K562 (cell line): ENCODE measurements at regions not wholly inside any gene's neighbourhood (a gene's known extent, or its start where the extent isn't known, plus 50 kb on each side); places are given as distances from the start of the nearest gene placed in this dataset.

Source experiments
- C11orf30 ChIP-seq: fragments of 450-650 bp; IDR thresholded peaks from 2 replicates; pipeline ENCODE4 v1.6.1; 2016; ENCODE audit warnings: low read depth, mild to moderate bottlenecking
- CBFA2T3 ChIP-seq: fragments of 450-650 bp; IDR thresholded peaks from 2 replicates; pipeline ENCODE4 v1.6.1; 2017
- DMBX1 ChIP-seq: fragments of 250-450 bp; sonication (Bioruptor Pico); IDR thresholded peaks from 2 replicates; pipeline ENCODE4 v1.8.0; 2022; ENCODE audit warnings: inconsistent platforms, mild to moderate bottlenecking, moderate library complexity, borderline replicate concordance
- FOXA1 ChIP-seq: fragments of 450-650 bp; IDR thresholded peaks from 2 replicates; pipeline ENCODE4 v1.6.1; 2016; ENCODE audit warnings: mild to moderate bottlenecking, borderline replicate concordance
- GATAD2A ChIP-seq: fragments of 450-650 bp; IDR thresholded peaks from 2 replicates; pipeline ENCODE4 v1.6.1; 2017
- HDAC3 ChIP-seq: fragments of 450-650 bp; IDR thresholded peaks from 2 replicates; pipeline ENCODE4 v1.6.1; 2018; ENCODE audit warnings: borderline replicate concordance, mild to moderate bottlenecking, moderate library complexity; ENCODE audit not compliant: partially characterized antibody
- NCOA2 ChIP-seq, 2 experiments: fragments of 450-650 bp; IDR thresholded peaks; 2 replicates each; pipeline ENCODE4 v1.6.1; 2018; ENCODE audit warnings: mild to moderate bottlenecking in 2 of 2, moderate library complexity in 1 of 2; ENCODE audit not compliant: partially characterized antibody in 2 of 2
- NEUROD1 ChIP-seq: fragments of 150-350 bp; IDR thresholded peaks from 2 replicates; pipeline ENCODE4 v1.6.1; 2014; ENCODE audit warnings: borderline replicate concordance, low read length, low read depth; ENCODE audit not compliant: partially characterized antibody
- RUNX1 ChIP-seq: sonication (generic); IDR thresholded peaks from 2 replicates; pipeline ENCODE4 v1.6.1; 2016; ENCODE audit warnings: antibody characterized with exemption, low read depth
- SETDB1 ChIP-seq: IDR thresholded peaks from one replicate; pipeline ENCODE4 v1.6.1; 2012; ENCODE audit warnings: low read length, control low read depth, inconsistent platforms
- TCF3 ChIP-seq: sonication (generic); formaldehyde crosslinking; IDR thresholded peaks from 2 replicates; pipeline ENCODE4 v1.4.0; 2020; ENCODE audit warnings: mild to moderate bottlenecking, missing genetic modification reagents
- ZNF76 ChIP-seq: fragments of 250-450 bp; sonication (Bioruptor Pico); IDR thresholded peaks from 2 replicates; pipeline ENCODE4 v1.4.0; 2020; ENCODE audit warnings: mild to moderate bottlenecking, moderate library complexity, borderline replicate concordance
- TF ChIP-seq, protein P1 (sequence below): fragments of 450-650 bp; conservative IDR thresholded peaks from 2 replicates; pipeline ENCODE4 v1.6.1; 2016; ENCODE audit warnings: missing genetic modification characterization, low read depth, mild to moderate bottlenecking, control low read depth, missing compliant biosample characterization
- TF ChIP-seq, protein P2 (sequence below): sonication (generic); formaldehyde crosslinking; IDR thresholded peaks from 2 replicates; pipeline ENCODE4 v1.8.1; 2023; ENCODE audit warnings: mild to moderate bottlenecking, missing genetic modification reagents
- TF ChIP-seq, protein P3 (sequence below): sonication (generic); formaldehyde crosslinking; IDR thresholded peaks from 2 replicates; pipeline ENCODE4 v1.8.0; 2023; ENCODE audit warnings: mild to moderate bottlenecking, missing genetic modification reagents
- TF ChIP-seq, protein P4 (sequence below): fragments of 250-450 bp; sonication (Bioruptor Pico); IDR thresholded peaks from 2 replicates; pipeline ENCODE4 v1.8.0; 2022; ENCODE audit warnings: inconsistent platforms, mild to moderate bottlenecking, moderate library complexity, borderline replicate concordance
- TF ChIP-seq, protein P5 (sequence below): sonication (generic); formaldehyde crosslinking; IDR thresholded peaks from 2 replicates; pipeline ENCODE4 v1.8.0; 2022; ENCODE audit warnings: mild to moderate bottlenecking, missing genetic modification reagents

DNA sequence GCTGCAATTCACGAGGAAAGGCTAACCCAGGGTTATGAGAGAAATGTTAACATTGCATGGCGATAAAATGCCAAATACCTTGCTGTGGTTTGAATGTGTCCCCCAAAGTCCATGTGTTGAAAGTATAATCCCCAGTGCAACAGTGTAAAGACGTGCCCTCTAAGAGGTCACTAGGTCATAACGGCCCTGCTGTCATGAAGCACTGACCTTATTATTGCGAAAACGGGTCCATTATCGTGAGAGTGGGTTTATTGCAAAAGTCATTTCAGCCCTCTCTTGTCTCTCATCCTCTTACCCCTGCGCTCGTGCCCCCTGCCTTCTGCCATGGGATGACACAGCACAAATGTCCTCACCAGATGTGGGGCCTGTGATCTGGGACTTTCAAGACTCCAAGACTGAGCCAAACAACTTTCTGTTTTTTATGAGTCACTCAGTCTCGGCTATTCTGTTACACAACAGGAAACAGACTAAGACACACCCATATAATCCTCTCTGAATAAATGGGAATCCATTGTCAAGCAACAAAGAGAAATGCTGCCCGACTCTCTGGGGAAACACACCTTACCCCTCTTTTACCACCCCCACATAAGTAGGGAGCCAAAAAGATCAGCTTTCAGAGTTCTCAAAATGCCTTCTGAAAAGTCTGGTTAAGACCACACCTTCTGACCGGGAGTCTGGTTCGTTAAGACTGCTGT lies 73.1 kb upstream of the UCN3 start (continued):
- TF ChIP-seq GATAD2A (no peak), TCF3 (CRISPR knock-in tag) (peak; percentile 44), RUNX1 (no peak), NCOA2 (IDR thresholded peaks at IDR 0.05; ENCODE audit: partially characterized antibody in 2 of 2) (no peak), DMBX1 (CRISPR knock-in tag) (0 out of 2 replicates have a peak, but pooled peaks have one; percentile 71), ZNF76 (CRISPR knock-in tag) (no peak), NEUROD1 (no peak), FOXA1 (no peak), HDAC3 (peak; percentile 51), SETDB1 (no peak), CBFA2T3 (peak; percentile 59), C11orf30 (peak; percentile 80)
- TF ChIP-seq, protein P1, sequence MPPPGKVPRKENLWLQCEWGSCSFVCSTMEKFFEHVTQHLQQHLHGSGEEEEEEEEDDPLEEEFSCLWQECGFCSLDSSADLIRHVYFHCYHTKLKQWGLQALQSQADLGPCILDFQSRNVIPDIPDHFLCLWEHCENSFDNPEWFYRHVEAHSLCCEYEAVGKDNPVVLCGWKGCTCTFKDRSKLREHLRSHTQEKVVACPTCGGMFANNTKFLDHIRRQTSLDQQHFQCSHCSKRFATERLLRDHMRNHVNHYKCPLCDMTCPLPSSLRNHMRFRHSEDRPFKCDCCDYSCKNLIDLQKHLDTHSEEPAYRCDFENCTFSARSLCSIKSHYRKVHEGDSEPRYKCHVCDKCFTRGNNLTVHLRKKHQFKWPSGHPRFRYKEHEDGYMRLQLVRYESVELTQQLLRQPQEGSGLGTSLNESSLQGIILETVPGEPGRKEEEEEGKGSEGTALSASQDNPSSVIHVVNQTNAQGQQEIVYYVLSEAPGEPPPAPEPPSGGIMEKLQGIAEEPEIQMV (tag) = peak; percentile 65
- TF ChIP-seq, protein P2, sequence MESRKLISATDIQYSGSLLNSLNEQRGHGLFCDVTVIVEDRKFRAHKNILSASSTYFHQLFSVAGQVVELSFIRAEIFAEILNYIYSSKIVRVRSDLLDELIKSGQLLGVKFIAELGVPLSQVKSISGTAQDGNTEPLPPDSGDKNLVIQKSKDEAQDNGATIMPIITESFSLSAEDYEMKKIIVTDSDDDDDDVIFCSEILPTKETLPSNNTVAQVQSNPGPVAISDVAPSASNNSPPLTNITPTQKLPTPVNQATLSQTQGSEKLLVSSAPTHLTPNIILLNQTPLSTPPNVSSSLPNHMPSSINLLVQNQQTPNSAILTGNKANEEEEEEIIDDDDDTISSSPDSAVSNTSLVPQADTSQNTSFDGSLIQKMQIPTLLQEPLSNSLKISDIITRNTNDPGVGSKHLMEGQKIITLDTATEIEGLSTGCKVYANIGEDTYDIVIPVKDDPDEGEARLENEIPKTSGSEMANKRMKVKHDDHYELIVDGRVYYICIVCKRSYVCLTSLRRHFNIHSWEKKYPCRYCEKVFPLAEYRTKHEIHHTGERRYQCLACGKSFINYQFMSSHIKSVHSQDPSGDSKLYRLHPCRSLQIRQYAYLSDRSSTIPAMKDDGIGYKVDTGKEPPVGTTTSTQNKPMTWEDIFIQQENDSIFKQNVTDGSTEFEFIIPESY (CRISPR knock-in tag) = no peak
- TF ChIP-seq, protein P3, sequence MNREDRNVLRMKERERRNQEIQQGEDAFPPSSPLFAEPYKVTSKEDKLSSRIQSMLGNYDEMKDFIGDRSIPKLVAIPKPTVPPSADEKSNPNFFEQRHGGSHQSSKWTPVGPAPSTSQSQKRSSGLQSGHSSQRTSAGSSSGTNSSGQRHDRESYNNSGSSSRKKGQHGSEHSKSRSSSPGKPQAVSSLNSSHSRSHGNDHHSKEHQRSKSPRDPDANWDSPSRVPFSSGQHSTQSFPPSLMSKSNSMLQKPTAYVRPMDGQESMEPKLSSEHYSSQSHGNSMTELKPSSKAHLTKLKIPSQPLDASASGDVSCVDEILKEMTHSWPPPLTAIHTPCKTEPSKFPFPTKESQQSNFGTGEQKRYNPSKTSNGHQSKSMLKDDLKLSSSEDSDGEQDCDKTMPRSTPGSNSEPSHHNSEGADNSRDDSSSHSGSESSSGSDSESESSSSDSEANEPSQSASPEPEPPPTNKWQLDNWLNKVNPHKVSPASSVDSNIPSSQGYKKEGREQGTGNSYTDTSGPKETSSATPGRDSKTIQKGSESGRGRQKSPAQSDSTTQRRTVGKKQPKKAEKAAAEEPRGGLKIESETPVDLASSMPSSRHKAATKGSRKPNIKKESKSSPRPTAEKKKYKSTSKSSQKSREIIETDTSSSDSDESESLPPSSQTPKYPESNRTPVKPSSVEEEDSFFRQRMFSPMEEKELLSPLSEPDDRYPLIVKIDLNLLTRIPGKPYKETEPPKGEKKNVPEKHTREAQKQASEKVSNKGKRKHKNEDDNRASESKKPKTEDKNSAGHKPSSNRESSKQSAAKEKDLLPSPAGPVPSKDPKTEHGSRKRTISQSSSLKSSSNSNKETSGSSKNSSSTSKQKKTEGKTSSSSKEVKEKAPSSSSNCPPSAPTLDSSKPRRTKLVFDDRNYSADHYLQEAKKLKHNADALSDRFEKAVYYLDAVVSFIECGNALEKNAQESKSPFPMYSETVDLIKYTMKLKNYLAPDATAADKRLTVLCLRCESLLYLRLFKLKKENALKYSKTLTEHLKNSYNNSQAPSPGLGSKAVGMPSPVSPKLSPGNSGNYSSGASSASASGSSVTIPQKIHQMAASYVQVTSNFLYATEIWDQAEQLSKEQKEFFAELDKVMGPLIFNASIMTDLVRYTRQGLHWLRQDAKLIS (CRISPR knock-in tag) = no peak
- TF ChIP-seq, protein P4, sequence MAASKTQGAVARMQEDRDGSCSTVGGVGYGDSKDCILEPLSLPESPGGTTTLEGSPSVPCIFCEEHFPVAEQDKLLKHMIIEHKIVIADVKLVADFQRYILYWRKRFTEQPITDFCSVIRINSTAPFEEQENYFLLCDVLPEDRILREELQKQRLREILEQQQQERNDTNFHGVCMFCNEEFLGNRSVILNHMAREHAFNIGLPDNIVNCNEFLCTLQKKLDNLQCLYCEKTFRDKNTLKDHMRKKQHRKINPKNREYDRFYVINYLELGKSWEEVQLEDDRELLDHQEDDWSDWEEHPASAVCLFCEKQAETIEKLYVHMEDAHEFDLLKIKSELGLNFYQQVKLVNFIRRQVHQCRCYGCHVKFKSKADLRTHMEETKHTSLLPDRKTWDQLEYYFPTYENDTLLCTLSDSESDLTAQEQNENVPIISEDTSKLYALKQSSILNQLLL (CRISPR knock-in tag) = no peak
- TF ChIP-seq, protein P5, sequence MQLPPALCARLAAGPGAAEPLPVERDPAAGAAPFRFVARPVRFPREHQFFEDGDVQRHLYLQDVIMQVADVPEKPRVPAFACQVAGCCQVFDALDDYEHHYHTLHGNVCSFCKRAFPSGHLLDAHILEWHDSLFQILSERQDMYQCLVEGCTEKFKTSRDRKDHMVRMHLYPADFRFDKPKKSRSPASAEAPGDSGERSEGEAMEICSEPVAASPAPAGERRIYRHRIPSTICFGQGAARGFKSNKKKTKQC (CRISPR knock-in tag) = no peak
